SIG-M5 treated with dmso at 0.1 percent for 504 hours (cell line): ENCODE measurements at regions not wholly inside any gene's neighbourhood (a gene's known extent, or its start where the extent isn't known, plus 50 kb on each side); places are given as distances from the start of the nearest gene placed in this dataset.

Experiments
- DNase-seq: peaks from one replicate; lab custom pipeline; 2025; ENCODE audit not compliant: unreplicated experiment; lab: John Stamatoyannopoulos, UW

DNA sequence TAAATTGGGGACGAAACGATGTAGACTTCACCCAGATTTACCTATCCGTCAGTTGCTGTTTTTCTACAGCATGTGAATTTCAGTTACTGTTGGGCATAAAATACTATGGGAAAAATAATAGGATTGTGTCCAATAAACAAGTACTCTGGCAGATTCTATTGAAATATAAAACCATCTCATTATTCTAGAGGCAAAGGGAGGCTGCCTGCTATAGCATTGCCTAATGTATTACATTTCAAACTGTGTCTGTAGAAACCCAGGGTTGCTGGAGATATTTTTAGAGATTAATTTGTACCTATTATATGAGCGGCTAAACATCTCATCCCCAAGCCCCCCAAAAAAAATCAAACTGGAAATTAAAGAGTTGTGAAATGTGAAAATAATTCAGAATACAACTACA, 159.6 kb upstream of the IL12A start:
- DNase-seq = no peak

DNA sequence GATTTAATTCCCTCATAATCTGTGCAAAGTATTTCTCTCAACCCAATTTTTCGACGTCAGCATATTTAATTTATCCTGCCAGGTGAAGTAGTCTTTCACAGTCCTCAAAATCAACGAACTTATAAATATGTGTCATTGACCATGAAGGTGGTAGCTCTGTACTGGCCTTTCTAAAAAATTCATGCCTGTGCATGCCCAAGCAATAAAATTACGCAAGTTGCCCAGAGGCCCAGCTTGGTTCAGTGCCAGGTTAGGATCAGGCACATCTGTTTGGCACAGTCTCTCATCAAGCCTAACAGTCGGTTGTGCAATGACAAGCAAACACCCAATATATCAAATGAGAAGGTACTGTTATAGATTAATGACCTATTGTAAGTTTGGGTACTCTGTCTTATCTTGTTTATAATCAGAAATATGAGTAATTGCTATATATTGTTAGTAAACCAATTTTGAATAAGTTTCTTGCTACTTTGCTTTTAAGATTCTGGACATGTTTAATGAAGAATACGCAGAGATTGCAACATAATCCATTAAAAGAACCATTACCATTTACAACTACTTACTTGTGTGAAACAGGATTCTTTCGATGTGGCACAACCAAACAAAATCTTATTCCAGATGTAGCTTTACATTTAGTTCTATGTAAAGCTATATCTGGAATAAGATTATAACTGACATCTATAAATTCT, 159.0 kb upstream of the IL12A start:
- DNase-seq = peak; percentile 57

GRCh38 chr3:159830523-159831154, 158.0 kb upstream of the IL12A start:
- DNase-seq = peak; percentile 26

DNA sequence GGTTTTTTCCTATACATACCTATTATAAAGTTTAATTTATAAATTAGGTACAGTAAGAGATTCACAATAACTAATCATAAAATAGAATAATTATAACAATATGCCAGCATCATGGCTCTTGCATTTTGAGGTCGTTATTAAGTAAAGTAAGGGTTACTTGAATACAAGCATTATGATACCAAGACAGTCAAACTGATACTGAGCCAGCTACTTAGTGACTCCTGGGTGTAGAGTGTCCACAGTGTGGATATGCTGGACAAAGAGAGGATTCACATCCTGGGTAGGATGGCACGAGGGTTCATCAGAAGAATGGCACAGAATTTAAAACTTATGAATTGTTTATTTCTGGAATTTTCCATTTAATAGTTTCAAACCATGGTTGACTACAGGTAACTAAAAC, 157.2 kb upstream of the IL12A start:
- no peak for DNase-seq

DNA sequence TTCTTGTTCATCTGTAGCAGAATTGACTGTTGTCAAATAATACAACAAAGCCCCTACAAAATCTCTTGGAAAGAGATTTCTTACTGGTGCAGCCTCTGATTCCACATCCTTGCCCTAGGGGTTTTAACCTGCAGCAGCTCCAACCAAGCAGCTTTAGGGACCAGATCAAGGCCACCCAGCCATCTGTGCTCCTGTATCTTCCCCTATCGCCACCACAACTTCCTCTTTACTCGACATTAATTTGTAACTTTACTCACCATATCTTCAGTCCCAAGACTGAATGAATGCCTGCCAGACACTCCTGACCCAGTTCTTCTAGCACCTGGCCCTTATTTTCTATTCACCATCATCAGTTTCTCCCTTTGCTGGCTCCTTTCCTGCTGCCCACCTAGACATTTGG, 156.6 kb upstream of the IL12A start:
- DNase-seq = peak; percentile 85

- no peak for DNase-seq
These were observed 153.5 kb upstream of the IL12A start for GRCh38 chr3:159835126-159835525.

GRCh38 chr3:159837725-159838124, 150.9 kb upstream of the IL12A start:
- no peak for DNase-seq

GRCh38 chr3:159838938-159839337, 149.7 kb upstream of the IL12A start:
- DNase-seq = no peak

- no peak for DNase-seq
These were observed 148.9 kb upstream of the IL12A start, which contains the start of gene SCHIP1 for GRCh38 chr3:159839561-159840379. TSS of gene SCHIP1 (plus strand) at chr3:159839861.

DNA sequence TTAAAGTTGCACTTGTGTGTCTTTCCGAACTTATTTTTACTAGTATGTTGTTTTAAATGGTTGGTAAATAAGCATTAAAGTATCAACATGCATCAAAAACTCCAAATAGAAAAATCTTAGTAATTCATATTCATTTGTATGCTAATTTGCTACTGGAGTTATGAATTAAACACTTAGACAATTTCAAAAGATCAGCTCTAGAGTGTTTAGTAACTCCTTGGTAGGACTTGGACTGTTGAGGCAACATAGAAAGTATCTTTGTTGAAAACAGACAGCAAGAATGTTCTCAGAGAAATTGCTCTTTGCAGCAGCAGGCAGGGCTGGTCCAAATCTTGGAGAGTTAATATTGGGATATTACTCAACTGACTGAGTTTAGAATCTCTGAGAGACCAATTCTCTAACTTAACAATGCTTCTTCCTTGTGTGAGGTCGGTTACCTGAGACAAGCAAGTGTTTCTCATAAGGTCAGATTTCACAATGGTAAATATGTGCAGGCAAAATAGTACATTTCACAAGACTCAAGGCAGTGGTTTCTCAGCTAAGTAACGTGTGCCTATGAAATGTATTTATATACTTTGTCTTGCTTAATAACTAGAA, 147.8 kb upstream of the IL12A start:
- DNase-seq = peak; percentile 78

DNA sequence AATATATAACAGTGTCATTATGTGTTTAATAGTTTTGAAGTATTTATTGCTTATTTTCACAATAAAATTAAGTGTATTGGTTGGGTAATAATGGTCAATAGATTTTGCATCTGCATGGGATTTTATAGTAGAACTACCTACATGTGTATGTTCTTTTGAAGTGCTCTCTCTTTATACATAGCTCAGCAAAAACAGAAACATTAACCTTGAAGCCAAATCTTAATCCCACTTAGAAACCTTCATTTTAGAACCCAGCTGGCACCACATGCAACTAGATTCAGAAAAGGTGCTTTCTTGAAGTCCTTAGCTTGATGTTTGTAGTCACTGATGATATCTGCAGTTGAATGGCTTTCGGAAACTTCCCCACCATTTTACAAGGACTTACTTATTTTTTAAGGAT, 146.9 kb upstream of the IL12A start:
- DNase-seq = no peak

DNA sequence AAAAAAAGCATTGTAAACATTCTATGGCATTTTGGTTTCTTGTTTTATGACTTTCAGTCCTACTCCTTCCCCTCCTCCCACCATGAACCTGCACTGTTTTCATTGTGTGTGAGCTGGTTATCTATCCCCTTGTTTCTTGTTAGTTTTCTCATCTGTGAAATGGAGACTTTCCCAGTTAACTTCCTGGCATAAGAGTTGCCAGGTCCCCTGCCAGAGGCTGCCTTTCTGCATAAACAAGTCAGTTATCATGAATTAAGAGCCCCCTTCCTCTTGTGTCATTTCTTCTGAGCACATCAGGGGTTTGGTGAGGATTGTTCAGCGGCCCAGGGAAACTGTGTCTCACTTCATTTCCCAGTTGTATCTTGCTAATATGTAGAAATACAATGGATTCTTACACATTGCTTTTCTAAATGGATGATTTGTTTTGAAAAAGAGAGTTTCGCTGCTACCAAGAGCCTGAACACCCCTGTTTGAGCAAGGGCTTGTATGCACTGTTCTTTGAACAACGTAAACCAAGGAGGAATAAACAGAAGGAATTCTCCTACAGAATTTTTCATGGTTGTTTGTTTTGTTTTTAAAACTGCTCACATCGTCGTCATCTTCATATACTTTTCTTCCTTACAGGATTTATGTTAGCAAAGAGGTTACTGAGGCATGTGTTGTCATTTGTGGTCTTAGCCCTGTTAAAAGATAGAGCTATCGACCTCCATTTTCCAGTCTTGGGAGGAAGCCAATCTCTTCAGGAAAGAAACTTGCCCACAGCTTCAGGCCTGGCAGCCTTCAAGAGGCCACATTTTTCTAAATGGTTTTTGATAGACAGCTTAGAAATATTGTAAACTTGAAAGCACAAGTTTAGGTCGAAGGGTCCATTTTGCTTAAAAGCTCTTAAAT, 144.6 kb upstream of the IL12A start:
- DNase-seq = no peak

- DNase-seq = no peak
These were observed 143.8 kb upstream of the IL12A start for GRCh38 chr3:159844801-159845261.

DNA sequence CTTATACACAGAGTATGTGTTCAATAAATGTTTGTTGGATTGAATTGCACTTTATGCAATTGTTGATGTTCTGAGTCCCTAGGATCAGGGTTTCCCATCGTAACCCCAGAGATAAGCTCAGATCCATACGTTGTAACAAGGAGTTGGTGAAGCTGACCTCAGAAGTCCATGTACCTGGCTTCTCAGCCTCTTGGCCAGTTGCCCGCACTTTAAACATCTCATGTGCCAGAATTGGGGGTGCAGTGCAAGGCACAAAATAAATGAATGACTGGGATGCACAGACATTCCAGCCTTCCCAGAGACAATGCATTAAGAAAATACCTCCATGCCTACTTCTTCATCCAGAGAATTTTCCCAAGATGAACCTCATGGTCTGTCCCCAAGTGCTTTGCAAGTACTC, 142.9 kb upstream of the IL12A start:
- no peak for DNase-seq

GRCh38 chr3:159846255-159846654, 142.4 kb upstream of the IL12A start:
- DNase-seq = no peak

DNA sequence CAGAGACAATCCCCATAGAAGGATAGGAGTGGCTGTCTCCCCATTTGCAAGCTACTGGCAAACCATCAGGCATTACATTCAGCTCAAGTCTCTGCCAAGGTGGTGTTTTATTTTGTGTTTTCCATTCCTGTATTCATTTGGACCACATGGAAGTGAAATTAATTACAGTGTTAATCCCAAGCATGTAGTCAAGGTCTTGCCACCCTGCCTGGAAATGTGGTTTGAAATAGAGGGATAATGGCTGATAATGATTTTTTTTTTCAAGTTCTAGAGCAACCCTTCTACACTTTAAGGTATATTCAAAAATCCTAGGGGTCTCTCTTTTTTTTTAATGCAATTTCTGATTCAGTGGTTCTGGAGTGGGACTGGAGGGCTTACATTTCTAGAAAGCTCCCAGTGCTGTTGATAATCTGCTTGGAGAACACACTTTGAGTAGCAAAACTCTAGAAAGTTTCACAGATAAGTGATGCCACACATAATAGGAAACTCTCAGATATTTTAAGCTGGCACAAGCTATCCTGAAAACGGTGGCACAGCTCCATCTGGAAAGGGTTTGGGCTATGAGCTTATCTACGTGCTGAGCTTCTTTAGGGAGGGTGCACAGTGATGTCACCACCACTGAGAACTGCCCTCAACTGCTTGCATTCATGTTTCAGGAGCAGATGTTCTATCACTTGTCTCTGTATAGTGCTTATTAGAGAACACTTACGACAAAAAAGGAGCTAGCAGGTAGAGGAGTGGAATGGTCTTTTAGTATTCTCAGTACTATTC, 140.1 kb upstream of the IL12A start:
- no peak for DNase-seq

- peak; percentile 40 for DNase-seq
These were observed 138.2 kb upstream of the IL12A start for GRCh38 chr3:159850481-159850880.

DNA sequence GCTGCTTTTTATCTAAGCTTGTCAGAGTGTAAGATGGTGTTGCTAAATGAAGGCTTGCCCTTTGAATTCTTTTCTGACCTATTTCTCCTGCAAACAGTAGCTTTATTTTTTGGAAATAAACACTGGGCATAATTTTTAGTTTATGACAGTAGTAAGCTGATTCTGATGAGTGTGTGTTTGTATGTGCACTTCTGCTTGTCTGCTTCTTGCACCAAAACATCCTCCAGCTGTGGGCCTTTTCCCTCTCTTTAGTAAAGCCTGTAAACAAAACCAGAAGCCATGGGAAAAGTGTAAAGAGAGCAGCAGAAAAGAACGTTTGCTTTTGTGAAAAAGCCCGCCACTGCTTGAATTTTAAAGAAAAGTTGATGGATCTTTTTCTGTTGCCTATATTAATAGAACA, 136.4 kb upstream of the IL12A start:
- DNase-seq = no peak

GRCh38 chr3:159852821-159853505, 135.7 kb upstream of the IL12A start:
- DNase-seq = no peak
